NCI-H2196 (cell line): ENCODE measurements at regions not wholly inside any gene's neighbourhood (a gene's known extent, or its start where the extent isn't known, plus 50 kb on each side); places are given as distances from the start of the nearest gene placed in this dataset.

Experiments
- DNase-seq: peaks from one replicate; lab custom pipeline; 2025; ENCODE audit not compliant: unreplicated experiment; lab: John Stamatoyannopoulos, UW

DNA sequence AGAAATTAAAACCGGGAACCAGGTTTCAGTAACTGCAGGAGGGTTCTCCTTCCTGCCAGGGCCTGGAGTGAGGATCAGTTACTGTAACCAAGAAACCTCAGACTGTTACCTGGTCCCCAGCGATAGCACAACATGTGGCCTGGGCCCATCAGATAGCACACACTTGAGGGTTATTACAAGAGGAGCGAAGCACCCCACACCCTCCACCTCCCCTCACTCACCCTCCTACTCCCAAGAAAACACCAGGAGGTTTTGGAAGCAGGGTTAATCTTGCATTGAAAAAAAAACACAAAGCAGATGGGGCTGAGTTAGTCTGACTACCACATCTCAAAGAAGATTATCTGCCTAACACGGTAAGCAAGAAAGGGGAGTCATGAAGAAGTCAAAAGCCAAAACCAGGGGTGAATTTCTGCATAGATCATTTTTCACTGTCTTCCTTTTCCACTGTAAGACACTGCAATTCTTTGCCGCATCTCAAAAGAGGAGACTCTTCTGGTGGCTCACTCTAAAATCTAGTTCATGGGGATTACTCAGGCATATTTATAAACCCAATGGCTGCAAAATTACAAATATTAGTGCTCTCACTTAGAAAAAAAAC is 75.9 kb upstream of the DOCK9 start:
- DNase-seq, result no peak

DNA sequence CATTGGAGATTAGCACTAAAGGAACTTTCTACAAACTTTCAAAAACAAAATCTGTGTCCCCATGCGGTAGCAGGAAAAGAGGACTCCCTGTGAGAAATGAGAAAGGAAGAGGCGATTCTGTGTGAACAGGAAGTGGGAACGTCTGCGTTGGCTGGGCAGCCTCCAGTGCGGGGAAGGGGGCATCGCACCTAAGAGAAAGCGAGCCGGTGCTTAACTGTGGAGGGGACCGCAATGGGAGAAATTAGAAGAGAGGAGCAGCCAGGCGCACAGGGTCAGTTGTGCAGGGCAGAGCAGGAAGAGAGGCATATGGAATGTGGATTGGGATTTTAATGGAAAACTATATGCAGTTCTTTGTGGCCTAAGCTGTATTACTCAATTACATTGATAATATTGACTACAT is 77.4 kb upstream of the DOCK9 start:
- DNase-seq, result no peak

DNA sequence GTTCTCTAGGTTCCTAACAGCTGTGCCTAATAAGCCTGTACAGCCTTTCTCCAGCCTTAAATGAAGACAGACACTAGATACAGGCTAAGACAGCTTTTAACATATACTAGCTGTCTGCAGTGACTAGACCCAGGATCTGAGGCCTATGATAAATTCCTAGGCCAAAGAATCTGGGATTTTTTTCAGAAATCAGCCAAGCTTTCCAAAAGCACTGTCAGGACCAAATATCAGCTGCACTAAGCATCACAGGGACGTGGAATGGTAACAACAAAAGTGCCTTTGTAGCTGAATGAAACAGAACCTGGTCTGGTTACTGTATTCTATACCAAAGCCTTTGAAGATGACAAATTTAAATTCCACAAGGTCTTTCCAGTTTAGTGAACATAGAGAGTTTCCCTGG is 77.9 kb upstream of the DOCK9 start:
- DNase-seq, result no peak

DNA sequence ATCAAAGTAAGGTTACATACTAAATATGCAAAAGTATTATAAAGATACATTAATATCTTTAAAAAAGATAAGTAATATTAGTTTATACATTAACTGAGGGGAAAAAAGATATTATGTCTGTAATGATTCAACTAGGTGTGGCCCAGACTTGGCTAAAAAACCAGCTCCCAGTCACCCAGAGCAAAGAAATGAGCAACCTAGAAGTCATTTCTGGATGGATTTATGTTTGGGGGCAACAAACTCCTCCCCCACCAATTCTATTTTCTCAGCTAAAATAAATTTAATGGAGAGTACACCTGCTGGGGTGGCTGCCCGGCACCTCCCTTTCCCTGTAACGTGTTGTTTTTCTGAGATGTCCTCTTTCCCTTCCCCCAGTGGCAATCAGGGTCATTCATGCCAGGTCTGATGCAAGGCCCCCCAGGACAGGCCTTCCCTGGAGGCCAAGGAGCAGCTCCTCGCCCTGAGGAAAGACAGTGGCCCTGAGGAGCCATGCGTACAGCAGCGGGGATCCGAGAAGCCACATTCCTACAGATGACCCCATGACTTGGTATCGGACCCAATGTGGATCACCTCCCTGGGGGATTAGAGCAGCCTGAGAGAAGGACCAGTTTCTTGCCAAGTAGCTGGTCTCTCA is 78.6 kb upstream of the DOCK9 start:
- no peak for DNase-seq

DNA sequence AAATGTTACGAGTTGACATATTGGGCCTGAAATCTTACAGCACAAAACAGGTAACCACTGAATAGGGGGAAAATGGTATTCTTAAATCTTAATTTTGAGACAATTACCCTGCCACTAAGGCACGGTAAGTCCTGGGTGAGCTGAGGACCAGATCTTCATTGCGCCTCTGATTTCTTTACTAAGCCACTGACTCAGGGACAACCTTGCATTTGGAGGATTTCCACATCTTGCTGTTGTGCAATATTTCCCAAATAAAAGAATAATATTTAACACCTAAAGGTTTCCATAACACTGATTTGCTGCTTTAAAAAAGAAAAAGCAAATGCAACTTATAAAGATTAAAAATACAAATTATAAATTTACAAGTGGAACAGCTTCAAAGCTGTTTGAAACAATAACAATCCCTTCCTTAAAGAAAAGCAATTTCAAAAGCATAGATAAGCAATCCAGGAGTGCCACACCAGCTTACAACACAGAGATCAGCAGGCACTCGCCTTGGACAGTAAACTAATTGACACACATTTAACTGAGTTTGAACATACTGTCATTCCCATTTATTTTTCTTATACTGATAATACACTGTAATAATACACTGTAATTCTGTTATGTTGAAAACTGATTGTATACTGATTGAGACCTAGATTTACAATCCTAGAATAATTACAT is 79.6 kb upstream of the DOCK9 start:
- DNase-seq, result no peak

DNA sequence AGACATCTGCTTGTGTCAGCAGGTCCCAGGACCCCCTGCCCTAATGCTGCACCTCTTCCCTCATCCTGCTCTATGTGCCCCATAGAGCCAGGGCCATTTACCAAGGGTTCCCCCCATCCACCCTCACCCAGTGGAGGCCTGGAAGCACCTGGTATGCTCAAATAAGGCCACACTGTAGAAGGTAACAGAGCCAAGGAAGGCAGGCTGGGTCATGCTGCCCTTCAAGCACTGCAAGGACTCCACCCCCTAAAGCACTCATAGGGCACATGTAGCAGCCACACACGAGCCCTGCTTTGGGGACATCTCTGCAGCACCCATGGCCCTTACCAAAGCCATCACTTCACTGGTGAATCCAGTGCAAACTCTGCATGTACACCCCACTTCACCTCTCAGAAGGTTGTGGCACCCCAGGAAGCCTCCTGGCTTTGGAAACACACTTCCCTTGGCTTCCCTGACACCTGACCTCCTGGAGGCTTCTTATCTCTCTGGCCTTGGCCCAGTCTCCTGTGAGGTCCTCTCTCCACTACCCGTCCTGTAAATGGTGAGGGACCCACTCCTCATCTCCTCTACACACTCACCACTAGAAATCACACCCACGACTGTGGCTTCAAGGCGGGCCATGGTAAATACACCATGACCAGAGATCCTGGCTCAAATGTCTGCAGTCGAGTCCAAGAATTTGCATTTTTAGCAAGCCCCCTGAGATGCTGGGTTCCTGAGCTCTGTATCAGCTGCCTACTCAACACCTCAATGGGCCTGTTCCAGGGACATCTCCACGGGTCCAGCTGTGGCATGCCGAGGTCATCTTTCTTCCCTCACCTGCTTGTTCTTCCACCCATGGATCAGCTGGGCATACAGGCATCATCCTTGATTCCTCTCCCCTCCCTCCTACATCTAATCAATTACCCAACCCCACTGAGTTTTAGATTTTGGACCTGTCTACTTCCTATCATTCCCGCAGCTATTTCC is 80.9 kb upstream of the DOCK9 start:
- DNase-seq, result no peak

DNA sequence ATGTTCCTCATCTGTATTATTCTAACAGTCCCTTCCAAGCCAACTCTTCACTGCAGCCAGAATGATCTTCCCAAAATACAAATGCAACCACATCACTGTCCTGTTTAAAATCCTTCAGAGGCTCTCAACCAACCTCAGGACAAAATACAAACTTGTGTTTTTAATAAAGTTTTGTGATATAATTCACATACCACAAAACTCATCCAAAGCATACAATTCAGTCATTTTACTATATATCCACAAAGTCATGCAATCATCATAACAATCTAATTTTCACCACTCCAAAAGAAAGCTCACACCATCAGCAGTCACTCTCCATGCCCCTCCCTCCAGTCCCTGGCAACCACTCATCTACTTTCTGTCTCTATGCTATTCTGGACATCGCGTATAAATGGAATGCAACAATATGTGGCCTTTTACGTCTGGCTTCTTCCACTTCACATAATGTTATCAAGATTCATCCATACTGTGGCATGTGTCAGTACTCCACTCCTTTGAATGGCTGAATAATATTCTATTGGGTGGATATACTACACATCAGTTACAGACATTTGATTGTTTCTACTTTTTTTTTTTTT is 81.7 kb upstream of the DOCK9 start:
- no peak for DNase-seq

DNA sequence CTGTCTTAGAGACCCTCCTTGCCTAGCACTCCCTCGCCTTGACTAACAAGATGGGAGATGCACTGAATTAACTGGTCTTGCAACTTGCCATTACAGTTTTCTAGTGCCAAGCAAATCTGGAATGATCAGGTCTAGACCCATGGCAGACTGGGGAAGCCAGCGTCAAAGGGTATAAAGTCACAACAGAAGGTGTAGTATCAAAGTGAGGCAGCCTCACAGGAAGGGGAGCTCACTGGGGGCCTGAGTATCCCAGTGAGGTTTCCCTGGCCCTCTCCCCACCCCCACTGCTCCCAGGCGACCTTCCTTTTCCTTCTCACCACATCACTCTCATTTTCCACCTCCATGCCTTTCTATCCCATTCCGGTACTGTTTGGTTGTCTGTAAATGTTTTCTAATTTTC is 83.5 kb upstream of the DOCK9 start:
- no peak for DNase-seq

DNA sequence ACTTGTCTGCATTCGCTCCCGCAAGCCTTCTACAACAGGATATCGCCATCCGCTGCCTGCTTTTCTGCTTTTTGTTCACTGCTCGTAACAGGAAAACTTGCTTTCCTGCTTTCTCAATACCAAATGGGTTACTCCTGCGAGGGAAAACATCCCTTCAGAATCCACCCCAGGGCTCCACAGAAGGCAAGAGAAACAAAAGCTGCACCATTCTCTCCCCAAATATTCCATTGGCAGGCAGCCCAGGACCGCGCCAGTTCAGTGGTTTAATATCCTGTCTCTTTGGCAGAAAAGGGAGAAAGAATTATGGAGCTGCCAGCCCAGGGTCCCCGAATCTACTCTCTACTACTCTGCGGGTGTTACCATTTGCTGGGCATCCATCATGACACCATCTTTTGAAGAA is 84.7 kb upstream of the DOCK9 start:
- DNase-seq, result peak; percentile 4

DNA sequence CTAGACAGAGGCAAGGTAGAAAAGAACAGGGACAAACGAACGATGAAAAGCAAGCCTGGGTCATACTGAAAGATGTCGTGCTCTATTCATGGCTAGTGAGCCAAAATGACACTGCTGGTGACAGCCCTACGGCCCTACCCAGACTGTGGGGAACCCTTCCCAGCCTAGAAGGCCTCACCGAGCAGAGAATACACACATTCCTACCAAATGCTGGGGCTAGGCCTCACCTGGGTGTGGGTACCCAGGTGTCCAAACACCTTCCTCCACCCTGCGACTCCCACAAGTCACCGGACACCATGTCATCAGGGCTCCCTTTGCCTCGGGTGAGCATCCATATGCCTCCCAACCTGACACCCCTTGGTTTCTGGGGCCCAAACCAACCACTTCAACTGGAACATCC is 85.3 kb upstream of the DOCK9 start:
- no peak for DNase-seq

DNA sequence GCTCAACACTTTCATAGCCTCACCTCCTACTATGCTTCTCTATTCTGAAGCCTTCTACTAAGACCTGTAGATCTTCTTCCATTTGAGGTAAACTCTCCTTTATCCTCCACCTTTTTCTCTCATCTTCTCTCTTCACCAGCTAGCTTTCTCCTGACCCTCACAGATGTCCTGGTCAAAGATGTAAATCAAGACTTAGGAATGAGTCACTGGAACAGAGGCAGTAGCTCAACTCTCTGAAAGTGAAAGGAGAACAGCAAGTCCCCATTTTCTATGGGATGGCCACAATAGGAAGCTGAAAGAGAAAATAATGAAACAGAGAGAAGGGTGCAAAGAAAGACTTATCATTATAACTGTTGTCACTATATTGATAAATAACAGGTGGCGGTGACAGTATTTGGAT is 86.1 kb upstream of the DOCK9 start:
- DNase-seq, result no peak

DNA sequence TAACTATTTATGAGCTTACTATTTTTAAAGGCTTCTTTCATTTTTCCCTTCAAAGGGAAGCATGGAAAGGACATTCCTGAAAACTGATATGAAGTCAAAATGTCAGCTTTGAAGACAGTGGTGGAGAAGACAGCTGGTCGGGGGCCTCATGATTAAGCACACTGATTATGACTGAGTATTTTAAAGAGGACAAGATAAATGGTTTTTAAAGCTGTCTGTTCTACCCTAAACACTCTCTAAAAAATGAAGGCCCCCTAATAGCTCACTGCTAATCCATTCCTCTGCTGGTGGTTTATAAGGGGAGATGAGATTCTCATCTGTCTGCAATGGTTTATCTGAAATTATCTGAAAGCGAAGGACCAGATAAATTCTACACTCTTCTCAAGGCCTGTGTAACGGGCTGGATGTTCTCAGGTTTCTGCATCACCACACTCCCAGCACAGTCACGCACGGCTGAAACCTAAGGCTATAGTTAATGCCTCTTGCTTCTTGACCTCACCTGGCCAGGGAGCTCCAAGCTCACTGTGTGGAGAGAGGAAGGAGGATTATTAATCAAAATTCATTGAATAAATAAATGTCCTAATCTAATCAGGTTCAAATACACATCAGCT is 86.9 kb upstream of the DOCK9 start:
- no peak for DNase-seq

DNA sequence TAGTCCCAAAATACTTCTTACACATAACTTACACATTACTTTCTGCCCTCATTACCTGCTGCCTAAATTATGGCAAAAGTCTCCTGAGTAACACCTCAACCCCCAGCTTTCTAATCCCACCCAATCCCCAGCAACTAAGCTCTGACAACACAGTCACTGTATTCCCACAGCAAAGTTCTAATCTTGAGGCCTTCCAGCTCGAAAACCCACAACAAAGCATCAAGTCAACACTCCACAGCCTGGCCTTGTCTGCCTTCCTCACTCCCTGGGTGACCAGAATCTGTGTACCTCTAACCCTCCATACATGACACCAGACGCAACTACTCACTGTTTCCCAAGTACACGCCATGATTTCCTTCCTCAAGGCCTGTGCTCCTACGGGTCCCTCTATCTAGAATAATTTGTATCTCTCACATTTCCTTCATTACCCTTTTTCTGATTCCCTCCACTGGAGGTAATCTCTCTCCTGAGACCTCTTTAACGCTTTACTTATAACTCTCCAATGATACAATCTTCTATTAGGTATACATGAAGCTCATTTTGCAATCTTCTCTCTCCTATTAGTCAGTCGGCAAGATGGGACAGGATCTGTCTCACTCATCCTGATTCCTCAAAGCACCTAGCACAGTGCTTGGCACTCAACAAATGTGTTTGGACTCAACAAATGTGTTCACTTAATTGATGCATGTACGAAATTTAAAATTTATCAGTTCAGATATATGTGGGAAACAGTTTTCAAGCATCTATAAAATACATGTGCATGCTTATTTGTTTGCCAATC is 87.6 kb upstream of the DOCK9 start:
- no peak for DNase-seq

DNA sequence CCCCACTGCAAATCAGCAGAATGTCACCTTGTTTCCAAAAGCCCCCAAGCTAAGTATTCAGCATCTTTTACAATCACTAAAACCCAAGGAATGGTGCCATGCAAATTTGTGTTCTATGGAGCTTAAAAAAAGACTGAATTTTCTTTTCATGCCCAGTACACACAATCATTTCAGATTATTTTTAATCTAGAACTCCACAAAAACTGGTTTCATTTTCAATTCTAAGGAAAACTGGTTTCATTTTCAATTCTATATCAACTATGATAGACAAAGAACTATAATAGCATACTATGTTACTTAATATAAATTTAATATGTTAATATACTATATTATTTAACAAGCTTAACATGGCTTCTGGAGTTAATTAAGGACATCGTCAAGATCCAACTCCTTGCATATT is 88.4 kb upstream of the DOCK9 start:
- no peak for DNase-seq

DNA sequence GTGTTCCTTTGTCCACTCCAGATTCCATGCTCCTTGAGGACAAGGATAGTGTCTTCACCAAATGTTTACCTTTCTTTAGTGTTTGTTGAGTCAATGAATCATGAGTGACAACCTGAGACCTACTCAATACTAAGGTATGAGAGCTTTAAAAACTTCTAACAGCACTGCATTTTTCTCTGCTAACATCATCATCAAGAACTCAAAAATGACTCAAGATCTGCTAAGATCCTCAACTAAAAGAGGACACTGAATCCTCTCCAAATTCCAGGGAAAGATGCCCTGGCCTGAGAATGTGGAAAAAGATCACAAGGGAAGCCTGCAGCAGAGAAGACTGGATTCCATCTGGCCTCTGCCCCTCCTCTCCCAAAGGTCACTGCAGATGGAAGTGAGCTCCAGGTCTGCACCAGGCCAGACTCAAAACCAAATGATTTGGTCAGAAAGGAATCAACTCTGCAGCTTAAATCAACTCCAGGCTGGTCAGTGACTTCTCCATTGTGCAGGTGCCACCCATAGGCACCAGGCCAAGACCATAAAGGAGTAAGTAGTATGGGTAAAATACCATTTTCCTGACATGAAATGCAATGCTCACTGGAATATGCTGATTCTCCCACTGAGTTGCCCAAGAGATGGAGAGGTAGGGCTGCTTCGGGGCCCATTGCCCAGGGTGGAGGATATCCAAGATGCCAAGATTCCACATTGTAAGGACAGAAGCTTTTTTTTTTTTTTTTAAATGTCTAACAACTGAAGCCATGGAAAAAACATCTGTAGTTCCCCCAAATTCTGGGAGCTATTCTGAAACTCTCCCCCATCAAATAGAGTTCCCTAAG is 89.5 kb upstream of the DOCK9 start:
- no peak for DNase-seq

DNA sequence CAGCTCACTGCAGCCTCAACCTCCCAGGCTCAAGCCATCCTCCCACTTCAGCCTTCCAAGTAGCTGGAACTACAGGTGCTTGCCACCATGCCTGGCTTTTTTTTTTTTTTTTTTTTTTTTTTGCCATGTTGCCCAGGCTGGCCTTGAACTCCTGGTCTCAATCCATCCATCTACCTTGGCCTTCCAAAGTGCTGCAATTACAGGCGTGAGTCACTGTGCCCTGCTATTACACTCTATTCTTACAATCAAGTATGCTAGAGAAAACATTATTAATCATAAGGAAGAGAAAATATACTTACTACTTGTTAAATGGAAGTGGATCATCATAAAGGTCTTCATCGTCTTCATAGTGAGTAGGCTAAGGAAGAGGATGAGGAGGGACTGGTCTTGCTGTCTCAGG is 93.3 kb upstream of the DOCK9 start:
- DNase-seq, result no peak

DNA sequence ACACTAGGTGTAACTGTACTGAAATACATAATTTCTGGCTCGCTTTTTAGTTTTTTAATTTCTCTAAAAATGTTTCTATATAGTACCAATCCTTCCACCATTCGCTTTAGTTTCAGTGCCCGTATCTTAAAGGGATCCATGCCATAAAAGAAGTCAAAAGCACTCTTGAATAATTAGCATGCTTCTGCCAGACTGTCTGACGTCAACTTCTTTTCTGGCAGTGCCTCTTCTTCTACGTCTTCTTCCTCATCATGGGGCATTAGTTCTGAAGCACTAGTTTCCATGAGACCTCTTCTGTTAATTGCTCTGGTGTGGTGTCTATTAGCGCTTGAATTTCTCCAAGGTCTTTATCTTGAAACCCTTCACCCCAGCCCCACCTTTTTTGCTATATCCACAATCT is 93.8 kb upstream of the DOCK9 start:
- no peak for DNase-seq

DNA sequence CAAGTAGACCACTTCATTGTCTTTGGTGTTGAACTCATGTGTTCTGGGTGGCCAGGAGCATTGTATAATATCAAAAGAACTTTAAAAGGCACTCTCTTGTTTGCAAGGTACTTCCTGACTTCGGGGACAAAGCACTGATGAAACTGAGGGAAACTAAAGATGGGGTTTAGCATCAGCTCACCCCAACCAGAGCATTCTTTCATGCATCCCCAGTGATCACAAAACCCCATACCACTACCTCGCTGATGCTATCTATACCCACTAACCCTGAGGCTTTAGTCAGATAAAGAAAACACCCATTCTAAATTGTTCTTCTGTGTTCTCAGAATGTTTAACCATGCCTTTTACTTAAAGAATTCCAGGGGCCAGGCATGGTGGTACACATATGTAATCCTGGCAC is 94.5 kb upstream of the DOCK9 start:
- no peak for DNase-seq

DNA sequence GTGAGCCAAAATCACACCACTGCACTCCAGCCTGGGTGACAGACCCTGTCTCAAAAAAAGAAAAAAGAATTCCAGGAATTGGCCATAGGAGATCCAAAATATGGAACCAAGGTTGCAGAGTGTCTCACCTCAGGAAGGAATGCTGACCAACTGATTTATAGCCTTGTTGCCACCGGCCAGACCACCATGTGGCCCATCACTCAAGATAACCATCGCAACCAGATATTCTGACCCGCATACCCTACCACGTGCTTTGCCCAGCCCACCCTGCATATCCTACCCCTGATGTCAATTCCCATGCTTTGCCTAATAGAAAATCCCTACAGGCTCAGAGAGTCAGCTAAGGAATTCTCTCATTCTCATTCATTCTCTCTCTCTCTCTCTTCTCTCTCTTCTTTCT is 95.1 kb upstream of the DOCK9 start:
- no peak for DNase-seq
